ENCODE measurements at regions not wholly inside any gene's neighbourhood (a gene's known extent, or its start where the extent isn't known, plus 50 kb on each side); places are given as distances from the start of the nearest gene placed in this dataset.

- TF ChIP-seq POLR2AphosphoS5 (IDR thresholded peaks at IDR 0.05) (no peak), EP300 (IDR thresholded peaks at IDR 0.05; ENCODE audit: low read depth) (no peak), CTCF (IDR thresholded peaks at IDR 0.05) (no peak), POLR2A (IDR thresholded peaks at IDR 0.05) (no peak)
- Histone ChIP-seq H3K4me1 (no peaks in the 10 kb centered on the region), H3K36me3 (no peaks in the 10 kb centered on the region), H3K9me3 (peaks cover 11 to 13% of the 10 kb centered on the region in 2 donors), H3K27ac (no peak overlapping the region), H3K4me3 (no peak overlapping the region), H3K27me3 (no peaks in the 10 kb centered on the region)
- in situ Hi-C loops (cut with MboI; ENCODE audit: low pct_ligation_motif_present in 1 of 4, low pct_unique_long_range_greater_than_20kb in 1 of 4, low sequenced_read_pairs in 3 of 4) (no loop called here), intact Hi-C loops (cut with DNase I; ENCODE audit: low total_unique reads) (no loop called here)
- no peak for DNase-seq
- 80% methylated on average over 1 of the region's 1 CpG; no CpG with 5 or more reads in 1 of the 2 donors for WGBS, 2 donors (ENCODE audit: low coverage in 1 of 2)
Measured at GRCh38 chr2:212858496-212858895, 292.9 kb downstream of the IKZF2 start.

DNA sequence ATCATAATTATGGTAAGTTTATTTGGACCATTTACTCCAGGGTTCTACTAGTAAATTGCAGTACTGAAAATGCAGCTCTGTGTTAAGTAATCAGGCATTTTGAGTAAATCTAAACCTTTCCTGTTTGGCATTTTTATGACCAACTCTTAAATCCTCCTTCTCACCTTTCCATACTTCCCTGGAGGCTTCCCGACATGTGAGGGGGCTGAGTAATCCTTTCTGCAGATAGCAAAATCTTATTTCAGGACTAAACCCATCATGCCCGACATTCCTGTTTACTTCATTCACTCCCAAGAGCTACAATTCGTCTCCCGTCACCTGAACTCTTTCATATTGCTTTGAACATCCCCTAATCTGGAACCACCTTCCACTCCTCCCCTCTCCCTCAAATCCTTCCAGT, 296.6 kb downstream of the IKZF2 start:
- intact Hi-C loops (cut with DNase I; ENCODE audit: low total_unique reads) (no loop called here), in situ Hi-C loops (cut with MboI; ENCODE audit: low pct_ligation_motif_present in 1 of 4, low pct_unique_long_range_greater_than_20kb in 1 of 4, low sequenced_read_pairs in 3 of 4) (no loop called here)
- WGBS, 2 donors (ENCODE audit: low coverage in 1 of 2) = 62 to 71% methylated on average over 3 to 4 of the region's 4 CpGs

DNA sequence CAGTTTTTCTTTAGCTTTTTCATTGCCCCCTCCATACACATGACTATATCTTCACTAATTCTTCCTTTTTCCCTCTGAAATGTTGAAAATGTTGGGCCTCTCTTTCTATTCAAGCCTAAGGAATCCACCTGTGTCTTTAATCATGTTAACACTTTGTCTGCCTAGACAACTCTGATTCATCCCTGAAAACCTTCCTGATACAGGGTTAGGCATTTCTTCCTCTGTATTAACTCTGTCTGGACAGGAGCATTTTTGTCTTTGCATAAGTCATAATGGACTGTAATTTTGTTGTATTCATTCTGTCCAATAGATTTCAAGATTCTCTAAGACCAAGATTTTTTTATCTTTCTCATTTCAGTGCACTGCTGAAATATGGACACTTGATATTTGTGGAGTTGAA, 297.3 kb downstream of the IKZF2 start:
- no peak for TF ChIP-seq CTCF (IDR thresholded peaks at IDR 0.05)
- no peak for TF ChIP-seq POLR2A (IDR thresholded peaks at IDR 0.05)
- TF ChIP-seq POLR2AphosphoS5 (IDR thresholded peaks at IDR 0.05) = no peak
- no peak for TF ChIP-seq EP300 (IDR thresholded peaks at IDR 0.05; ENCODE audit: low read depth)
- DNase-seq = no peak
- Histone ChIP-seq H3K27me3 (no peaks in the 10 kb centered on the region), H3K4me1 (no peaks in the 10 kb centered on the region), H3K9me3 (no peaks in the 10 kb centered on the region), H3K36me3 (no peaks in the 10 kb centered on the region), H3K27ac (no peak overlapping the region), H3K4me3 (no peak overlapping the region)
- intact Hi-C loops (cut with DNase I; ENCODE audit: low total_unique reads) = no loop called here
- in situ Hi-C loops (cut with MboI; ENCODE audit: low pct_ligation_motif_present in 1 of 4, low pct_unique_long_range_greater_than_20kb in 1 of 4, low sequenced_read_pairs in 3 of 4) = no loop called here

More for the DNA sequence above, 296.6 kb downstream of the IKZF2 start:
- no peak overlapping the region for H3K4me3 ChIP-seq
- H3K9me3 ChIP-seq = no peaks in the 10 kb centered on the region
- TF ChIP-seq POLR2AphosphoS5 (IDR thresholded peaks at IDR 0.05) = no peak
- no peak for TF ChIP-seq EP300 (IDR thresholded peaks at IDR 0.05; ENCODE audit: low read depth)
- TF ChIP-seq POLR2A (IDR thresholded peaks at IDR 0.05) = no peak
- no peak for TF ChIP-seq CTCF (IDR thresholded peaks at IDR 0.05)
- H3K27ac ChIP-seq = no peak overlapping the region
- DNase-seq = no peak
- no peaks in the 10 kb centered on the region for H3K36me3 ChIP-seq
- H3K4me1 ChIP-seq = no peaks in the 10 kb centered on the region
- no peaks in the 10 kb centered on the region for H3K27me3 ChIP-seq

GRCh38 chr2:212845941-212846340, 305.5 kb downstream of the IKZF2 start:
- Histone ChIP-seq H3K4me3 (no peak overlapping the region), H3K36me3 (no peaks in the 10 kb centered on the region), H3K4me1 (no peaks in the 10 kb centered on the region), H3K9me3 (no peaks in the 10 kb centered on the region), H3K27ac (no peak overlapping the region), H3K27me3 (no peaks in the 10 kb centered on the region)
- DNase-seq = no peak
- 64 to 75% methylated on average over 2 to 4 of the region's 4 CpGs for WGBS, 2 donors (ENCODE audit: low coverage in 1 of 2)
- intact Hi-C loops (cut with DNase I; ENCODE audit: low total_unique reads) = no loop called here
- TF ChIP-seq POLR2AphosphoS5 (IDR thresholded peaks at IDR 0.05) = no peak
- TF ChIP-seq EP300 (IDR thresholded peaks at IDR 0.05; ENCODE audit: low read depth) = no peak
- no peak for TF ChIP-seq CTCF (IDR thresholded peaks at IDR 0.05)
- TF ChIP-seq POLR2A (IDR thresholded peaks at IDR 0.05) = no peak
- in situ Hi-C loops (cut with MboI; ENCODE audit: low pct_ligation_motif_present in 1 of 4, low pct_unique_long_range_greater_than_20kb in 1 of 4, low sequenced_read_pairs in 3 of 4) = loop anchor here in 1 of 4 donors (25.0 kb wide), 1 partner anchor 91 kb away; no protein-coding TSS in a partner anchor

Data from transverse colon (tissue), 4 donors.